K562 (cell line): ENCODE measurements at regions not wholly inside any gene's neighbourhood (a gene's known extent, or its start where the extent isn't known, plus 50 kb on each side); places are given as distances from the start of the nearest gene placed in this dataset.

ENCODE experiments used
- ATAC-seq: fragments of 200-7000 bp; cut with Tn5 transposase; 3 replicates; pipeline ENCODE4 v1.9.1; 2020; ENCODE audit warnings: moderate library complexity
- BruUV-seq: library from RNA; stranded (reverse); fragments of 400-500 nt; replicated peaks from 2 replicates; lab custom pipeline; 2021; lab: Mats Ljungman, UMichigan
- CTCF ChIA-PET: fragments of 300-600 bp; formaldehyde crosslinking; extraction: SDS; loops from one replicate; lab custom pipeline; 2021; ENCODE audit warnings: low intra/inter-chr PET ratio; lab: Yijun Ruan, JAX
- POLR2A ChIA-PET: fragments of 300-600, 350-650 bp; sonication (Branson Sonifier 250); formaldehyde crosslinking; extraction: SDS; loops from one replicate; lab custom pipeline; 2021; ENCODE audit warnings: antibody characterized with exemption, inconsistent platforms; lab: Yijun Ruan, JAX
- DNase-seq, 4 experiments: peaks; one replicate each; pipeline versions ENCODE4 v3.0.0 to v3.0.0-alpha.2; 2011 to 2018; ENCODE audit warnings: low spot score in 3 of 4, mixed read lengths in 3 of 4; ENCODE audit errors: extremely low read depth in 1 of 4
- FAIRE-seq: peaks from 2 replicates; lab custom pipeline; 2011; peaks lifted over from hg19 to GRCh38; lab: Jason Lieb, UNC
- H2AFZ ChIP-seq: 2 replicates; pipeline ENCODE4 v1.6.0; 2011; ENCODE audit warnings: low read depth, low read length, control low read depth, inconsistent platforms
- H3K27ac ChIP-seq: fragments of 200-600 bp; 3 replicates; pipeline ENCODE4 v1.8.0; 2011; ENCODE audit warnings: low read depth, mild to moderate bottlenecking, control low read depth, inconsistent platforms, low read length, moderate library complexity, mixed read lengths; ENCODE audit errors: extremely low read depth
- H3K27me3 ChIP-seq, 2 experiments: fragments of 300-600 bp in 1 of 2; 2 replicates in 1 of 2; 3 replicates in 1 of 2; pipeline versions ENCODE4 v1.6.0 to v1.8.0; 2011; ENCODE audit warnings: inconsistent platforms in 2 of 2, low read length in 2 of 2, mild to moderate bottlenecking in 1 of 2, mixed read lengths in 1 of 2, moderate library complexity in 1 of 2; ENCODE audit not compliant: control insufficient read depth in 2 of 2, insufficient read depth in 2 of 2
- H3K36me3 ChIP-seq: fragments of 300-600 bp; 3 replicates; pipeline ENCODE4 v1.8.0; 2011; ENCODE audit warnings: mild to moderate bottlenecking, low read length, inconsistent platforms; ENCODE audit not compliant: control insufficient read depth, insufficient read depth
- H3K4me1 ChIP-seq, 2 experiments: fragments of 200-600 bp in 1 of 2; replicated peaks in 1 of 2; 2 replicates in 1 of 2; 3 replicates in 1 of 2; pipeline versions ENCODE4 v1.5.1 to v1.8.0; 2011; ENCODE audit warnings: inconsistent platforms in 2 of 2, low read length in 2 of 2, mild to moderate bottlenecking in 1 of 2, mixed read lengths in 1 of 2, moderate library complexity in 1 of 2; ENCODE audit not compliant: control insufficient read depth in 2 of 2, insufficient read depth in 2 of 2
- H3K4me2 ChIP-seq: 2 replicates; pipeline ENCODE4 v1.6.1; 2011; ENCODE audit warnings: low read length, control low read depth, inconsistent platforms, mixed read lengths; ENCODE audit not compliant: insufficient read depth
- H3K4me3 ChIP-seq: fragments of 200-600 bp; sonication (generic), shearing (Covaris generic); 2 replicates; pipeline ENCODE4 v1.5.1; 2016; ENCODE audit warnings: control low read depth, inconsistent platforms
- H3K79me2 ChIP-seq: fragments of 200-600 bp; 3 replicates; pipeline ENCODE4 v1.8.0; 2011; ENCODE audit warnings: low read length, inconsistent platforms; ENCODE audit not compliant: control insufficient read depth, insufficient read depth
- H3K9ac ChIP-seq, 2 experiments: 2 replicates each; pipeline versions ENCODE4 v1.6.0 to v1.6.1; 2011; ENCODE audit warnings: low read depth in 2 of 2, low read length in 2 of 2, control low read depth in 1 of 2, inconsistent platforms in 1 of 2, mild to moderate bottlenecking in 1 of 2, mixed read lengths in 1 of 2; ENCODE audit not compliant: insufficient read depth in 1 of 2
- H3K9me1 ChIP-seq: one replicate; pipeline ENCODE4 v1.6.0; 2011; ENCODE audit warnings: inconsistent platforms, mild to moderate bottlenecking, low read length, moderate library complexity; ENCODE audit not compliant: control insufficient read depth, insufficient read depth
- H3K9me3 ChIP-seq: replicated peaks from 2 replicates; pipeline ENCODE4 v1.5.1; 2011; ENCODE audit warnings: low read depth, low read length, inconsistent platforms; ENCODE audit not compliant: control insufficient read depth, insufficient read depth
- H4K20me1 ChIP-seq: replicated peaks from 2 replicates; pipeline ENCODE4 v1.6.1; 2011; ENCODE audit warnings: low read length, inconsistent platforms, mixed read lengths; ENCODE audit not compliant: control insufficient read depth, insufficient read depth
- CAMTA2 ChIP-seq: fragments of 250-450 bp; sonication (Bioruptor Pico); conservative IDR thresholded peaks from 2 replicates; pipeline ENCODE4 v1.5.1; 2022
- CCNT2 ChIP-seq: IDR thresholded peaks from 2 replicates; pipeline ENCODE4 v1.6.1; 2011; ENCODE audit warnings: borderline replicate concordance, low read depth, mild to moderate bottlenecking, moderate library complexity, mixed read lengths, low read length; ENCODE audit not compliant: insufficient read length; ENCODE audit errors: extremely low read depth
- CHD2 ChIP-seq: IDR thresholded peaks from 2 replicates; pipeline ENCODE4 v1.6.1; 2011; ENCODE audit warnings: low read depth, low read length
- CREB1 ChIP-seq, 2 experiments: sonication (generic) in 1 of 2; formaldehyde crosslinking in 1 of 2; IDR thresholded peaks; 2 replicates each; pipeline versions ENCODE4 v1.6.1 to v1.8.0; 2012 to 2022; ENCODE audit warnings: inconsistent platforms in 1 of 2, mild to moderate bottlenecking in 1 of 2, missing genetic modification reagents in 1 of 2, moderate library complexity in 1 of 2
- ERF ChIP-seq: fragments of 450-650 bp; formaldehyde crosslinking; IDR thresholded peaks from 2 replicates; pipeline ENCODE4 v1.4.0; 2020; ENCODE audit warnings: mild to moderate bottlenecking, mixed read lengths
- HCFC1 ChIP-seq: IDR thresholded peaks from 2 replicates; pipeline ENCODE4 v1.6.1; 2012; ENCODE audit warnings: low read depth, low read length, improper control_type of control experiment
- HEY1 ChIP-seq: fragments of 250-450 bp; sonication (Bioruptor Pico); IDR thresholded peaks from 2 replicates; pipeline ENCODE4 v1.5.0; 2020; ENCODE audit warnings: mild to moderate bottlenecking, moderate library complexity, borderline replicate concordance
- MAFK ChIP-seq: IDR thresholded peaks from 2 replicates; pipeline ENCODE4 v1.6.1; 2011; ENCODE audit warnings: low read length, improper control_type of control experiment
- MITF ChIP-seq: IDR thresholded peaks from 2 replicates; pipeline ENCODE4 v1.6.1; 2014; ENCODE audit warnings: antibody characterized with exemption
- SETDB1 ChIP-seq: IDR thresholded peaks from one replicate; pipeline ENCODE4 v1.6.1; 2012; ENCODE audit warnings: low read length, control low read depth, inconsistent platforms
- ZNF239 ChIP-seq: fragments of 250-450 bp; sonication (Bioruptor Pico); IDR thresholded peaks from 2 replicates; pipeline ENCODE4 v1.4.0; 2020; ENCODE audit warnings: mild to moderate bottlenecking
- ZNF347 ChIP-seq: fragments of 450-650 bp; formaldehyde crosslinking; IDR thresholded peaks from 2 replicates; pipeline ENCODE4 v1.4.0; 2020; ENCODE audit warnings: low read depth, mild to moderate bottlenecking, moderate library complexity
- ZNF780A ChIP-seq: fragments of 250-450 bp; sonication (Bioruptor Pico); IDR thresholded peaks from 2 replicates; pipeline ENCODE4 v1.5.0; 2021; ENCODE audit warnings: mild to moderate bottlenecking
- ZNF785 ChIP-seq: fragments of 250-450 bp; sonication (Bioruptor Pico); IDR thresholded peaks from 2 replicates; pipeline ENCODE4 v1.4.0; 2020; ENCODE audit warnings: mild to moderate bottlenecking
- ZNF830 ChIP-seq: fragments of 250-450 bp; sonication (Bioruptor Pico); IDR thresholded peaks from 2 replicates; pipeline ENCODE4 v1.5.0; 2021; ENCODE audit warnings: mild to moderate bottlenecking
- WGBS: fragments of 100-300 bp; shearing (Covaris generic); methylation state at CpG from one replicate; pipeline ENCODE4 v1.1.6; 2016; ENCODE audit warnings: low coverage, mixed read lengths; ENCODE audit not compliant: insufficient coverage; ENCODE audit errors: missing lambda C conversion rate; 5-methylcytosine and 5-hydroxymethylcytosine counted together
- in situ Hi-C: fragments of 300-500 bp; cut with MboI; formaldehyde crosslinking; loops from 4 replicates; pipeline ENCODE4 v1.15.0; 2018; ENCODE audit warnings: inconsistent platforms, mixed read lengths
- intact Hi-C: fragments of 100-400 bp; cut with micrococcal nuclease; formaldehyde crosslinking; loops from 2 replicates; pipeline ENCODE4 v1.14.2; 2022
- TF ChIP-seq, protein P1 (sequence below): fragments of 450-650 bp; IDR thresholded peaks from 2 replicates; pipeline ENCODE4 v1.7.0; 2016; ENCODE audit warnings: borderline replicate concordance
- TF ChIP-seq, protein P2 (sequence below): fragments of 450-650 bp; formaldehyde crosslinking; IDR thresholded peaks from 2 replicates; pipeline ENCODE4 v1.4.0; 2022; ENCODE audit warnings: mild to moderate bottlenecking, moderate library complexity

DNA sequence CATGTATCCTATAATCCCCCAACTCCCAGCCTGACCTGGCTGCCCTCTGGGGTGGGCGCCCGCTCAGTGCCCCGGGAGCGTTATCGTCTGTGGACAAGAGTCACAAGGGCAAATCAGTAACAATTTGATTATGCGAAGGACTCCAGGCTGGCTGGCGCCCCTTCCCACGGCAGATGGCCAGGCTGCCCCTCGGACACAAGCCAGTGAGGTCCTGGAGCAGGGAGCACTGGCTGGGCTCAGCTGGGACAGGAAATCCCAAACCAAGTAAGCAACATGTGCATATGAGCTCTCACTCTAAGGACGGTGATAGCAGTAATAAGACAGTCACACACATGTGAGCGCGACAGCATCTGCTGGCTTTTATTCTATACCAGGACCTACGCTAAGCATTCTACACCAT, 59.3 kb upstream of the FAM222A start (continued):
- TF ChIP-seq, protein P1, sequence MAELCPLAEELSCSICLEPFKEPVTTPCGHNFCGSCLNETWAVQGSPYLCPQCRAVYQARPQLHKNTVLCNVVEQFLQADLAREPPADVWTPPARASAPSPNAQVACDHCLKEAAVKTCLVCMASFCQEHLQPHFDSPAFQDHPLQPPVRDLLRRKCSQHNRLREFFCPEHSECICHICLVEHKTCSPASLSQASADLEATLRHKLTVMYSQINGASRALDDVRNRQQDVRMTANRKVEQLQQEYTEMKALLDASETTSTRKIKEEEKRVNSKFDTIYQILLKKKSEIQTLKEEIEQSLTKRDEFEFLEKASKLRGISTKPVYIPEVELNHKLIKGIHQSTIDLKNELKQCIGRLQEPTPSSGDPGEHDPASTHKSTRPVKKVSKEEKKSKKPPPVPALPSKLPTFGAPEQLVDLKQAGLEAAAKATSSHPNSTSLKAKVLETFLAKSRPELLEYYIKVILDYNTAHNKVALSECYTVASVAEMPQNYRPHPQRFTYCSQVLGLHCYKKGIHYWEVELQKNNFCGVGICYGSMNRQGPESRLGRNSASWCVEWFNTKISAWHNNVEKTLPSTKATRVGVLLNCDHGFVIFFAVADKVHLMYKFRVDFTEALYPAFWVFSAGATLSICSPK = no peak
- TF ChIP-seq ZNF830 (no peak), HCFC1 (no peak), ZNF785 (CRISPR knock-in tag) (no peak), SETDB1 (no peak), ZNF347 (no peak), CCNT2 (no peak), ZNF780A (CRISPR knock-in tag) (no peak), ERF (no peak), ZNF239 (CRISPR knock-in tag) (no peak), CAMTA2 (CRISPR knock-in tag) (no peak)

DNA sequence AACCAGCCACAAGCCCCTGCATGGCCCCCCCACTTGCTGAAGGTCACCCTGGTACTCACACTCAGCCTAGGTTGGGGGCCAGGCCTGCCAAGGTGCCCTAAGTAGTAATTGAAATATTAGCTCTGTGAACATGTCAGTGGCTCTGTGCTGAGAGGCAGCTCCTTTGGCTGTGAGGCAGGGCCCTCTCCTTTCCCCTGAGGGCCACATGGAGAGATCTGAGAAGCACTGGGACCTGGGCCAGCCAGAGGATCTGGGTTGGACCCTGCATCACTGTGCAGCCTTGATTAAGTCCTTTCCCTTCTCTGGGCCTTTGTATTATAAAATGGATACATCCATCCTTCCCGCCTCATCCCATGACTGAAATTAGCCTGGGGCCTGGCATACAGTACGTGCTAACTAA, 58.0 kb upstream of the FAM222A start:
- peaks cover 21 to 76% of the 10 kb centered on the region in 2 experiments for H3K27me3 ChIP-seq
- no peaks in the 10 kb centered on the region for H3K36me3 ChIP-seq
- ATAC-seq = no peak
- DNase-seq = no peak
- in situ Hi-C loops (no loop called here), intact Hi-C loops (no loop called here)
- no peak for FAIRE-seq
- POLR2A ChIA-PET = interaction anchor here (1.2 kb wide), 1 partner anchor 24 kb away, joined by 5 read pairs; no protein-coding TSS in a partner anchor
- CTCF ChIA-PET = no interaction called here
- H3K79me2 ChIP-seq = no peaks in the 10 kb centered on the region
- no peaks in the 10 kb centered on the region for H3K9me3 ChIP-seq
- H3K4me3 ChIP-seq = no peak overlapping the region
- H3K9ac ChIP-seq = no peak overlapping the region
- H4K20me1 ChIP-seq = peaks cover 13% of the 10 kb centered on the region; the same call in 1 of the 2 replicates
- H3K4me1 ChIP-seq = no peaks in the 10 kb centered on the region
- H3K9me1 ChIP-seq = no peaks in the 10 kb centered on the region
- WGBS = 0% methylated on average over 2 of the region's 2 CpGs
- no TSS peak for BruUV-seq
- H3K4me2 ChIP-seq = no peak overlapping the region
- H2AFZ ChIP-seq = no peak overlapping the region
- no peak overlapping the region for H3K27ac ChIP-seq
- TF ChIP-seq CHD2 = no peak
- no peak for TF ChIP-seq CREB1 (IDR thresholded peaks at IDR 0.05)
- no peak for TF ChIP-seq CREB1 (CRISPR knock-in tag; IDR thresholded peaks at IDR 0.05)
- TF ChIP-seq MAFK = no peak
- no peak for TF ChIP-seq HEY1 (CRISPR knock-in tag)
- TF ChIP-seq MITF = no peak
- TF ChIP-seq, protein P2, sequence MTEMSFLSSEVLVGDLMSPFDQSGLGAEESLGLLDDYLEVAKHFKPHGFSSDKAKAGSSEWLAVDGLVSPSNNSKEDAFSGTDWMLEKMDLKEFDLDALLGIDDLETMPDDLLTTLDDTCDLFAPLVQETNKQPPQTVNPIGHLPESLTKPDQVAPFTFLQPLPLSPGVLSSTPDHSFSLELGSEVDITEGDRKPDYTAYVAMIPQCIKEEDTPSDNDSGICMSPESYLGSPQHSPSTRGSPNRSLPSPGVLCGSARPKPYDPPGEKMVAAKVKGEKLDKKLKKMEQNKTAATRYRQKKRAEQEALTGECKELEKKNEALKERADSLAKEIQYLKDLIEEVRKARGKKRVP (CRISPR knock-in tag) = no peak
